ENCODE measurements at regions not wholly inside any gene's neighbourhood (a gene's known extent, or its start where the extent isn't known, plus 50 kb on each side); places are given as distances from the start of the nearest gene placed in this dataset.
A peak's percentile ranks its signal among the peaks of the same experiment; 100 is the strongest.
"Not testable (repeated sequence)": the region's sequence is repeated elsewhere in the genome, so short reads cannot be mapped to it uniquely, and the experiment has no call there.

- TF ChIP-seq CTCF (conservative IDR thresholded peaks at IDR 0.05; ENCODE audit: low read length), result no peak
- no peak overlapping the region for H3K4me3 ChIP-seq (ENCODE audit: low read length)
- DNase-seq (ENCODE audit: low read depth), result no peak
These were observed 121.9 kb upstream of the NEK6 start for GRCh38 chr9:124135813-124136365.

GRCh38 chr9:124137009-124137943 is 120.5 kb upstream of the NEK6 start:
- no peak for DNase-seq (ENCODE audit: low read depth)
- no peak for TF ChIP-seq CTCF (conservative IDR thresholded peaks at IDR 0.05; ENCODE audit: low read length)
- no peak overlapping the region for H3K4me3 ChIP-seq (ENCODE audit: low read length)

GRCh38 chr9:124137944-124138335 is 119.8 kb upstream of the NEK6 start:
- no peak for DNase-seq (ENCODE audit: low read depth)
- no peak for TF ChIP-seq CTCF (conservative IDR thresholded peaks at IDR 0.05; ENCODE audit: low read length)
- H3K4me3 ChIP-seq (ENCODE audit: low read length), result no peak overlapping the region

GRCh38 chr9:124139001-124139400 is 118.7 kb upstream of the NEK6 start:
- DNase-seq (ENCODE audit: low read depth), result peak; percentile 84
- no peak overlapping the region for H3K4me3 ChIP-seq (ENCODE audit: low read length)
- TF ChIP-seq CTCF (conservative IDR thresholded peaks at IDR 0.05; ENCODE audit: low read length), result no peak

GRCh38 chr9:124140941-124141568 is 116.7 kb upstream of the NEK6 start:
- DNase-seq (ENCODE audit: low read depth), result no peak
- no peak for TF ChIP-seq CTCF (conservative IDR thresholded peaks at IDR 0.05; ENCODE audit: low read length)
- H3K4me3 ChIP-seq (ENCODE audit: low read length), result no peak overlapping the region

GRCh38 chr9:124144561-124145123 is 113.1 kb upstream of the NEK6 start:
- not testable (repeated sequence) for H3K4me3 ChIP-seq (ENCODE audit: low read length)
- peak; percentile 27 for DNase-seq (ENCODE audit: low read depth)

- no peak for TF ChIP-seq CTCF (conservative IDR thresholded peaks at IDR 0.05; ENCODE audit: low read length)
- DNase-seq (ENCODE audit: low read depth), result no peak
- H3K4me3 ChIP-seq (ENCODE audit: low read length), result no peak overlapping the region
These were observed 111.7 kb upstream of the NEK6 start for GRCh38 chr9:124146031-124146561.

Measured in AG10803 (cell line).